GM12872 (cell line): ENCODE measurements at regions not wholly inside any gene's neighbourhood (a gene's known extent, or its start where the extent isn't known, plus 50 kb on each side); places are given as distances from the start of the nearest gene placed in this dataset.

Experiments
- TF ChIP-seq, protein P1 (sequence below): IDR thresholded peaks from 3 replicates; pipeline ENCODE4 v1.5.1; 2011; ENCODE audit warnings: low read depth, mild to moderate bottlenecking, low read length, moderate library complexity; ENCODE audit not compliant: insufficient read depth

DNA sequence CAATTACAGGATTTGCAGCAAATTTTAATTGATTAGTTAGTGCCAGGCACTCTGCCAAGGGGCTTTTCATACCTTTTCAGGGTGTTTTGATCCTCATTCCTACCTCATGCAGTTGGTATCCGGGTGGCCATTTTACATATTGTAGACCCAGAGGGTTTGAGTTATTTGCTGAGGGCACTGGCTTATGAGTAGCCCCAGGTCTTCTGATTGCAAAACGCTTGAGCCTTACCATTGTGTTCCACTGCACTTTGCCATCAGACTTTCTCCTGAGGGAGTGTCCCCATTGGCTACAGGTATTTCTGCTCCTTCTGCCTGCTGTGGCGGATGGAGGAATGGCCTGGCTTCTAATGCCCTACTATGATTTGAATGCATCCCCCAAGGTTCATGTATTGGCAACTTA lies 257.8 kb upstream of the CRY1 start:
- TF ChIP-seq, protein P1, sequence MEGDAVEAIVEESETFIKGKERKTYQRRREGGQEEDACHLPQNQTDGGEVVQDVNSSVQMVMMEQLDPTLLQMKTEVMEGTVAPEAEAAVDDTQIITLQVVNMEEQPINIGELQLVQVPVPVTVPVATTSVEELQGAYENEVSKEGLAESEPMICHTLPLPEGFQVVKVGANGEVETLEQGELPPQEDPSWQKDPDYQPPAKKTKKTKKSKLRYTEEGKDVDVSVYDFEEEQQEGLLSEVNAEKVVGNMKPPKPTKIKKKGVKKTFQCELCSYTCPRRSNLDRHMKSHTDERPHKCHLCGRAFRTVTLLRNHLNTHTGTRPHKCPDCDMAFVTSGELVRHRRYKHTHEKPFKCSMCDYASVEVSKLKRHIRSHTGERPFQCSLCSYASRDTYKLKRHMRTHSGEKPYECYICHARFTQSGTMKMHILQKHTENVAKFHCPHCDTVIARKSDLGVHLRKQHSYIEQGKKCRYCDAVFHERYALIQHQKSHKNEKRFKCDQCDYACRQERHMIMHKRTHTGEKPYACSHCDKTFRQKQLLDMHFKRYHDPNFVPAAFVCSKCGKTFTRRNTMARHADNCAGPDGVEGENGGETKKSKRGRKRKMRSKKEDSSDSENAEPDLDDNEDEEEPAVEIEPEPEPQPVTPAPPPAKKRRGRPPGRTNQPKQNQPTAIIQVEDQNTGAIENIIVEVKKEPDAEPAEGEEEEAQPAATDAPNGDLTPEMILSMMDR, result no peak

DNA sequence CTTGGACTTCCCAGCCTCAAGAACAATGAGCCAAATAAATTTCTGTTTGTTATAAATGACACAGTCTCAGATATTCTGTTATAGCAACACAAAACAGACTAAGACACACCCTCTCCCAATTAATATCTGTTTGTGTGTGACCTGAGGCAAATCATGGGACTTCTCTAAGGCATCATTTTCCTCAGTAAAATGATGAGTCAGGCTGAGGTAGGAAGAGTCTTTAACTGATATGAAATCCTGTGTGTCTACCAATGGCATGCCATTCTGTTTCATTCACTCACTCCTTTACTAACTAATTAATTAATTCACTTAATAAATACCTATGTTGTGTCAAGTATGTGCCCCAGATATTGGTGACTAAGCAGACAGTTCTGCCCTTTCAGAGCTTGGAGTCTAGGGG lies 258.4 kb upstream of the CRY1 start:
- TF ChIP-seq, protein P1, result no peak

DNA sequence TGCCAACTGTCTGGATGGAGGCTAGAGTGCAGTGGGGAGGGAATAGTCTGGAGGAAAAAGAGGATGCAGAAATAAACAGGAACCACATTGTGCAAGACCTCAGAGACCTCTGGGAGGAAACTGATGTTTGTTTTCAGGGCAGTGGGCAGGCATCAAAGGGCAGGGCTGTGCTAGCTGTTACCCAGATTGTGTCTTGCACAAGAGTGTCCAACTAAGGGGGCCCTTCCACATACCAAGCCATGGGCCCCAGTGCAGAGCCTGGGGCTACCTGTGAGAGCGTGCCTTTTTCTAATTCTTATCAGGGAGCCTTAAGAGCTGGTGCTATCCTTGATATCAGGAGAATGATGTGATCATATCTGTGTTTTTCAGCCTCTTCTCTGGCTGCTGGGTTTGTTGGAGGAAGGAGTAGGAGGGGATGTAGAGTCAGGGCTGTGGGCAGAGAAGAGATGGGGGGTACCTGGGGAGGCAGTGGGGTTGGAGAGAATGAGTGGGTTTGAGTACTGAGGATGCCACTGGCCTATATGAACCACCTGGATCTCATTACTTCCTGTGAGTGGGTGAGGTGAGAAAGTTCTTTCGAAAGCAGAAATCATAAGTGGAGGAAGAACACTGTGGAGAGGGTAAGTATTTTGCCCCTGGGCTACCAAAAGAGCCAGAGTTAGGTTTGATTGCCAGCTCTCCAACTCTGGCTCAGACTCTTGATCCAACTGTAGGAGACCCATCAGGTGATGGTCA lies 259.2 kb upstream of the CRY1 start:
- TF ChIP-seq, protein P1, result no peak

DNA sequence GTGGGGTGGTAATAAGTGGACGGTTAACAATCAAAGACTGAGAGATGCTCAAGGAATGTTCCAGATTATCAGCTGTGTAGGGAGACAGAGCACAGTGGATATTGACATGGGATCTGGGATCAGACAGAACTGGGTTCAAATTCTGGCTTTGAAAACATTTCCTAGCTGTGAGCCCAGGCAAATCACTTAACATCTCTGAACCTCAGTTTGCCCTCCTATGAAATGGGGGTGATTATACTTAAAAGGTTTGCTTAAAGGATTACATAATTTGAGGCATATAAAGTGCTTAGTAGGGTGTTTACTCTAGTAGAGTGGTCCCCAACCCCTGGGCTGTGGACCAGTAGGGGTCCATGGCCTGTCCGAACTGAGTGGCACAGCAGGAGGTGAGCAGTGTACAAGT lies 260.0 kb upstream of the CRY1 start:
- TF ChIP-seq, protein P1, result no peak

DNA sequence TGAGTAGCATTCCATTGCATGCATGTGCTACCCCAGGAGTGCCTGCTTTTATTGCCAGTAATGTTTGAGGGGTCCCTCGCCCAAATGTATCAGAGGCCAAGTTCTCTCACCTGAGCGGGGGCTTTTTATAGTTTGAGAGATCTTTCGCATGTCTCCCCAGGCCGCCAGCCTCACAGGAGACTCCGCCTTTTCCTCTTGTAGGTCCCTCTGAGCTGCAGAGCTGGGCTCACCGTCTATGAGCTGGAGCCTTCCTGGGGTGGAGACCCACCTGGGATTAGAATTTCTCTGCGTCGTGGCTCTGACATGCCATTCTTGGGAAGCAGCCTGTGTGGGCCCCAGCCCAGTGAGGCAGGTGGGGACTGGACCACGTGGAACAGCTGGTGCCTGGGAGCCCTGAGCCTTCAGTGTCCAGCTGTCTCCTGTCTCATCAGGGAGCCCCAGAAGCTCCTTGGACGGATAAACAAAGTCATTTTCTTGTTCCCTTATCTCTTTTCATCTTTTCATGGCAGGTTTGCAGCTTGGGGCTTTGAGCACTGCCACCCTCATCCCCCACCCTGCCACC lies 261.7 kb upstream of the CRY1 start:
- TF ChIP-seq, protein P1, result no peak

DNA sequence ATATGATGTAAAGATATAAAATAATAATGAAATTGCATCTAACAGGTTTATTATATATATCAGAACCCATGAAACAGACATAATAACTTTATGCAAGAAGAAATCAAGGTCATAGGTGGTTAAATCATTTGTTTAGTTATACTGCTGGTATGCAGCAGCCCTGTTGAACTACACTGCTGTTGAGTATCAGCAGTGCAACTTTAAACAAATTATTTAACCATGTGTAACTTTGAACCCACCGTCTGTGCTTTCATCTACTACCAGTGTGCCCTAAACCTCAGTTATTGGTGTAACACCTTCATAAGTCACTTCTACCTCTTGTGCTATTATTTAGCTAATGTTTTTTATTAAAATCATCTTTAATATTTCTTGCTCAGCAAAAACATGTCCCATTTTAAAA lies 262.3 kb upstream of the CRY1 start:
- TF ChIP-seq, protein P1, result no peak

DNA sequence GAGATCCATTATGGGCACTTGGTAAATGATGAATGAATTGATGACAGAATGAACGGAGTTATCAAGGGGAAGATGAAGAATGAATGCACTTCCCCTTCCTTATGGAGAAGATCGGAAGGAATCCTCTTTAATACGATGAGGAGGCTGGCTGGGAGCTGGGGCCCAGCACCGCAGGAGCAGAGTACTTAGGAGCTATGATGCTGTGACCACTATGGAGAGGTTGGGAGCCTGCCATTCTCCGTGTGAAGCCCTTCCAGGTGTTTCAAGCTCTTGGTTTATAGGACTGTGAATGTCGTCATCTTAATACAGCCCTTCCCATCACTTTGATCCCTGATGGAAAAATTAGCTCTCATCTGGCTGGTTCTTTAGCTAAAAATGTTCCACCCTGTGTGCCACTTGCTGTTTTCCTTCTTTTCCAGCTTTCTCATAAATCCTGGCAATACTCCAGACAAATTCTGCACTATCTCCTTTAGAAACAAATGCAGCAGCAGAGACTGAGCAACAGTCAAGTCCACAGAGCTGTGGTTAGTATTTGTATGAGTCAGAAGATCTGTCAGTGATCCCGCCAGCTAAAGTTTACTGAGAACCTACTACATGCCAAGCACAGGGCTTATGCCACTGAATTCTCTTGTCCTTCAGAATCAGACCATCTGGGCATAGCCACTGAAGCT lies 263.1 kb upstream of the CRY1 start:
- TF ChIP-seq, protein P1, result no peak
